ENCODE measurements at regions not wholly inside any gene's neighbourhood (a gene's known extent, or its start where the extent isn't known, plus 50 kb on each side); places are given as distances from the start of the nearest gene placed in this dataset.
A peak's percentile ranks its signal among the peaks of the same experiment; 100 is the strongest.

DNA sequence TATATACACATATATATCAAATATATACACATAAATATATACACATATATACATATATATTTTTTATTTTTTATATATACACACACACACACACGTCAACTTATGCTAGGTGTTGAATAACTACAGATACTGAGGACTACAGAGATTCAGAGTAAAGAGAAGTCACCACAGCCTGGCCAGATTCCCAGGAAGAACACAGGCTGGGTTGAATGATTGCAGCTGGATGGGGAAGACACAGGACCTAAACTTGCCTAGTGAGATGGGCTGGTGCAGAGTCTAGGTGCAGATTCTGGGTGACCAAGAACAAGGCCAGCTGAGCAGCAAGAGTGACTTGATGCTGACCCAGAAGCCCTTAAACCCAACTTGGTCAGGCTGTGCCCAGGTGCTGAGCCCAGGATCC lies 241.3 kb downstream of the KCTD12 start:
- Histone ChIP-seq H3K4me3 (ENCODE audit: low read depth, low read length) (no peak overlapping the region), H3K27me3 (ENCODE audit: control insufficient read depth, insufficient read depth, low read length) (no peaks in the 10 kb centered on the region), H3K36me3 (ENCODE audit: control insufficient read depth, insufficient read depth, low read length) (no peaks in the 10 kb centered on the region)
- TF ChIP-seq CTCF (IDR thresholded peaks at IDR 0.05; ENCODE audit: insufficient read depth, low read length, poor library complexity, severe bottlenecking): no peak
- DNase-seq (ENCODE audit: low read depth): no peak

DNA sequence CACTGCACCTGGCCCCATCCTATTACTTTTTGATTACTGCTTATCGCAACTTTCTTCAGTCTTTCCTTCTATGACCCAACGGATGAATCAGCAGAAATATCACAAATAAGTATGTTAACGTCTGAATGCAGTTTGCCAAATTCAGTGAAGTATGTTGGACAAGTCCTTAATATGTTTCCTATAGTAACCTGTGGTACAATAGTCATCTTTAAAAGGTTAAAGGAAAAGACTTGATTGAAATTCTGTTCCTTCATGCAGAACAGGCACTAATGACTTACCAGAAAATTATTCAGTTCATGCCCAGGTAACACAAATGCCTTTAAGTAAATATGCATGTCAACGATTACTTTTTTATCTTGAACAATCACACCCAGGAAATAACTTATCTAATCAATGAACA lies 242.6 kb downstream of the KCTD12 start:
- Histone ChIP-seq H3K4me3 (ENCODE audit: low read depth, low read length) (no peak overlapping the region), H3K27me3 (ENCODE audit: control insufficient read depth, insufficient read depth, low read length) (no peaks in the 10 kb centered on the region), H3K36me3 (ENCODE audit: control insufficient read depth, insufficient read depth, low read length) (no peaks in the 10 kb centered on the region)
- no peak for TF ChIP-seq CTCF (IDR thresholded peaks at IDR 0.05; ENCODE audit: insufficient read depth, low read length, poor library complexity, severe bottlenecking)
- DNase-seq (ENCODE audit: low read depth): peak; percentile 28

DNA sequence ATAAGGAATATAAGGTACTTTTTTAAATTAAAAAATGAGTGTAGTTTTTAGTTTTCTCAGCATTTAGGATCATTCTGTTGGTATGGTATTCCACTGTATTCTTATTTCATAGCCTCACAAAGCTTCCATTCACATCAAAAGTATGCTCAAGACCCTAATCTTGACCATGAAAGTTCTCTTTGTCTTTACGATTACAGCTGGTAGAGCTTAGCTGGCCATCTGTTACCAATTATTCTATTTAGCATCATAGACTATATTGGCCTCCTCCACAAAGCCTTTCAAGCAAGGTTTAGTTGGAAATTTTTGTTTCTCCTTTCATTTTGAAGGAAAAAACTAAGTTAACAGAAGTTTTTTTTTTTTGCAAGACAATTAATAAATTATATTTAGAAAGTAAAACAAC lies 245.1 kb downstream of the KCTD12 start:
- Histone ChIP-seq H3K27me3 (ENCODE audit: control insufficient read depth, insufficient read depth, low read length) (no peaks in the 10 kb centered on the region), H3K36me3 (ENCODE audit: control insufficient read depth, insufficient read depth, low read length) (no peaks in the 10 kb centered on the region), H3K4me3 (ENCODE audit: low read depth, low read length) (no peak overlapping the region)
- DNase-seq (ENCODE audit: low read depth): no peak
- no peak for TF ChIP-seq CTCF (IDR thresholded peaks at IDR 0.05; ENCODE audit: insufficient read depth, low read length, poor library complexity, severe bottlenecking)

DNA sequence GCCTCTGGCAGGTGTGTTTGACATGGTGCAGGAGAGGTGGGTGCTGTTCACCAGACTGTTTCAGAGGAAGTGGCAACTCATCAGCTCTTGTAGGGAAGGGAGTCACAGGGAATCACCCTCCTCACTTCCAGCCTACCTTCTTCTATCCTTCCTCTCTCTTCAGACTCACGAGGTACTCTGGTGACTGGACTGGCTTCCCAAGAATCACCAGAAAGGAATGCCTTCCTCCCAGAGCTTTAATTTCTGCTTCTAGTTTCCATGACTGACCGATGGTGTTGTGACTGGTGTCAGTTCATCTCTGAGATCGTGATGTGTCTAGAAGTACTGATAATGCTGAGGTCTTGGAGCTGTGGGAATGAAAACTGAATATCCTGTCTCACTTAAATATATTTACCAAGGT lies 247.3 kb downstream of the KCTD12 start:
- Histone ChIP-seq H3K4me3 (ENCODE audit: low read depth, low read length) (no peak overlapping the region), H3K27me3 (ENCODE audit: control insufficient read depth, insufficient read depth, low read length) (no peaks in the 10 kb centered on the region), H3K36me3 (ENCODE audit: control insufficient read depth, insufficient read depth, low read length) (no peaks in the 10 kb centered on the region)
- no peak for DNase-seq (ENCODE audit: low read depth)
- no peak for TF ChIP-seq CTCF (IDR thresholded peaks at IDR 0.05; ENCODE audit: insufficient read depth, low read length, poor library complexity, severe bottlenecking)

- Histone ChIP-seq H3K27me3 (ENCODE audit: control insufficient read depth, insufficient read depth, low read length) (no peaks in the 10 kb centered on the region), H3K36me3 (ENCODE audit: control insufficient read depth, insufficient read depth, low read length) (no peaks in the 10 kb centered on the region), H3K4me3 (ENCODE audit: low read depth, low read length) (no peak overlapping the region)
- no peak for DNase-seq (ENCODE audit: low read depth)
- TF ChIP-seq CTCF (IDR thresholded peaks at IDR 0.05; ENCODE audit: insufficient read depth, low read length, poor library complexity, severe bottlenecking): no peak
These were observed 248.0 kb downstream of the KCTD12 start for GRCh38 chr13:76638181-76638580.

DNA sequence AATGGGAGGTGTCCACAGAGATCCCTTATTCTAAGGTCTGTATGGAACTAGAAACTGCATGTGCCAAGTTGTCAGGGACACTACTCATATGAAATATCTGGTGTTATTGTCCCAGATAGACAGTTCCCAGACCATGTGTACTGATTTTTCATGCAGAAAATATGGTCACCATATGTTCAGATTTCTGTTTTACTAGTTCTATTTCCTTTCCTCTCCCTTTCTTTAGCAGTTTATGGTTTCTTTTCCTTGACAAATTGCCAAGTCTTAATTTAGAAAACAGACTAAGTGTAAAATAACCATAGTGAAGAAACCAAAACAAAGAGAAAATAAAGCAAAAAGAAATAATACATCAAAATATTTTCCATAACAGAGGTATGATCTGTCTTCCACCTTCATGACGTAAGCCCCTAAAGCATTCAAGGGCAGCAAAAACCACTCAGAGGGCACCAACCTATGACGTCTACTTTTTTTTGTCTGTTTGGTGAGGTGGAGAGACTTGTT lies 248.5 kb downstream of the KCTD12 start:
- Histone ChIP-seq H3K27me3 (ENCODE audit: control insufficient read depth, insufficient read depth, low read length) (no peaks in the 10 kb centered on the region), H3K36me3 (ENCODE audit: control insufficient read depth, insufficient read depth, low read length) (no peaks in the 10 kb centered on the region), H3K4me3 (ENCODE audit: low read depth, low read length) (no peak overlapping the region)
- peak; percentile 9 for DNase-seq (ENCODE audit: low read depth)
- TF ChIP-seq CTCF (IDR thresholded peaks at IDR 0.05; ENCODE audit: insufficient read depth, low read length, poor library complexity, severe bottlenecking): no peak

All from kidney epithelial cell (primary cell).